Immature natural killer cell (primary cell): ENCODE measurements at regions not wholly inside any gene's neighbourhood (a gene's known extent, or its start where the extent isn't known, plus 50 kb on each side); places are given as distances from the start of the nearest gene placed in this dataset.

Experiments
- DNase-seq, 3 donors: peaks; one replicate each; pipeline ENCODE4 v3.0.0; 2022; ENCODE audit warnings: mixed read lengths in 1 of 3
- H3K27ac Mint-ChIP-seq, 6 donors: one replicate each; pipeline ENCODE4 v1.8.0; 2020; ENCODE audit warnings: mixed read lengths in 6 of 6, mild to moderate bottlenecking in 5 of 6, inconsistent platforms in 4 of 6, moderate library complexity in 3 of 6
- H3K27me3 Mint-ChIP-seq, 3 donors: one replicate each; pipeline ENCODE4 v1.8.0; 2020 to 2021; ENCODE audit warnings: low read depth in 3 of 3, mild to moderate bottlenecking in 3 of 3, mixed read lengths in 3 of 3, moderate library complexity in 3 of 3, inconsistent platforms in 1 of 3
- H3K36me3 Mint-ChIP-seq, 3 donors: one replicate each; pipeline ENCODE4 v1.8.0; 2020; ENCODE audit warnings: mixed read lengths in 3 of 3, inconsistent platforms in 2 of 3, mild to moderate bottlenecking in 2 of 3
- H3K4me1 Mint-ChIP-seq, 2 donors: one replicate each; pipeline ENCODE4 v1.8.0; 2020; ENCODE audit warnings: inconsistent platforms in 2 of 2, mild to moderate bottlenecking in 2 of 2, mixed read lengths in 2 of 2, moderate library complexity in 1 of 2
- H3K4me3 Mint-ChIP-seq, 5 donors: one replicate each; pipeline ENCODE4 v1.8.0; 2020; ENCODE audit warnings: mild to moderate bottlenecking in 5 of 5, mixed read lengths in 5 of 5, inconsistent platforms in 3 of 5, moderate library complexity in 3 of 5
- H3K9me3 Mint-ChIP-seq, 6 donors: one replicate each; pipeline ENCODE4 v1.8.0; 2020; ENCODE audit warnings: mild to moderate bottlenecking in 6 of 6, mixed read lengths in 6 of 6, inconsistent platforms in 4 of 6, moderate library complexity in 3 of 6

DNA sequence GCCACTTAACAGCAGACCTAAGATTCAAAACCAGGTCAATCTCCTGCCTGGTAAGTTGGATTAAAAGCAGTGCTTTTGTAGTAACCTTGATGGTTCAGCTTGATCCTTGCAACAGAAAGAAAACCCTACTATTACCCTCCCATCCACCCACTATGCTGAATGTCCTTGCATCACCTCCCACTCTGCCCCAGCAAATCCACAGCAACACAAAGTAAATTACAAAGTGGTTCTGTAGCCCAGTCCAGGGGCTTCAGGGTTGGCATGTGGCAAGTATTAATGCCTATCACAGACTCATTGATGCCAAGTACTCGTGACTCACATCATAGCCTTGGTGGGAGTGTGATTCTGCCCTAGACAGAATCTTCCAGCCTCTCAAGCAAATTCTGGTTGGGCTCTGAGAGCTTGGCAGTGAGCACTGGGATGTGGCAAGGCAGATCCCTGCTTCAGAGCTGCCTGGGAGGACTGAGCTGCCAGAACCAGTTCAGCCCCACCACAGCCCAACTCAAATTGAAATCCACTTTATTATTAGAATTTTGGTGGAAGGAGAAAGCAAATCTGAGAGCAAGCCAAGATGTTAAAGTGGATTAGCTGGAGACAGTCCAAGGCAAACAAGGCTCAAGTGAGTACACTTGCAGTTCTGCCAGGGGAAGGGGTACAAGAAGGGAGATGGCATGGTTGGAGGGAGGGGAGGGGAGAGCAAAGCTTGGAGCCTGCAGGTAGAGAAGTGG, 225.8 kb upstream of the UMPS start:
- Mint-ChIP-seq H3K36me3 (no peaks in the 10 kb centered on the region), H3K4me3 (no peak overlapping the region), H3K4me1 (no peaks in the 10 kb centered on the region), H3K27ac (no peak overlapping the region), H3K9me3 (peaks cover 0 to 2% (median 0%) of the 10 kb centered on the region in 6 donors), H3K27me3 (peaks cover 4 to 9% (median 6%) of the 10 kb centered on the region in 3 donors)
- no peak for DNase-seq

GRCh38 chr3:124509884-124510283, 220.4 kb upstream of the UMPS start:
- no peaks in the 10 kb centered on the region for H3K4me1 Mint-ChIP-seq
- H3K27me3 Mint-ChIP-seq = peaks cover 1 to 22% (median 15%) of the 10 kb centered on the region in 3 donors
- H3K36me3 Mint-ChIP-seq = no peaks in the 10 kb centered on the region
- DNase-seq = no peak
- H3K27ac Mint-ChIP-seq = no peak overlapping the region
- H3K4me3 Mint-ChIP-seq = no peak overlapping the region
- H3K9me3 Mint-ChIP-seq = peaks cover 0 to 2% (median 0%) of the 10 kb centered on the region in 6 donors

- Mint-ChIP-seq H3K27me3 (peaks cover 1 to 22% (median 13%) of the 10 kb centered on the region in 3 donors), H3K4me1 (no peaks in the 10 kb centered on the region), H3K4me3 (no peak overlapping the region), H3K9me3 (peaks cover 0 to 2% (median 0%) of the 10 kb centered on the region in 6 donors), H3K36me3 (no peaks in the 10 kb centered on the region), H3K27ac (no peak overlapping the region)
- no peak for DNase-seq
Measured at GRCh38 chr3:124510290-124510689, 220.0 kb upstream of the UMPS start.

DNA sequence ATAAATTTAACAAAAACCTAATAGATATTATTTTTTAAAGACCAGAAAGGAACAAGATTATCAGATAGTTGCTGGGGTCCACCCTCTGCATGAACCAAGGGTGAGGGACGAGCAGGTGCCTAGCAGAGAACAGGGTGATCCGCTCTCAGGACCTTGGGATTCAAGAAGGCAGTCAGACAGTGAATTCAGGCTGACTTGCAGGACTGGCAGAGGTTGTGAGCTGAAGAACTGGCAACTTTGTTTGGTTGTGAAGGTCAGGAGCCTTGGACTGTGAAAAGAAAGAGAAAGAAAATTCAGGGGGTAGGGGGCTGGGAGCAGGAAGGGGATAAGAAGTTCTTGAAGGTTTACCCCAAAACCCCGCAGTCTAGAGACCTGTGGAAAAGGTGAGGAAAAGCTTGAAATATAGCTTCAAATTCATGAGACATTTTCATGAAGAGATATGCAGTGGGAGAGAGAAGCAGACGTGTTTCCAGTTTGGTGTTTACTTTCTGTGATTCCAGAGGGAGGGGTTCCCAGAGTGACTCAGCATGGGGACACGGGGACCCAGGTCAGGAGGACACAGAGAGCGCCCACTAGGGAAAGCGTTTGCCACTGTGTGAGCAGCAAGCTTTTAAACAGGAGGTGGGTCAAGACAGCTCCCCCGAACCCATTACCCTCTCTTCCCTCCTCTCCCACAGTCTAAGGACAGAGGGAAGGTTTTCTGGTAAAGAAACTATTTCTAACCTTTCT, 217.2 kb upstream of the UMPS start:
- no peak overlapping the region for H3K27ac Mint-ChIP-seq
- no peak for DNase-seq
- no peaks in the 10 kb centered on the region for H3K9me3 Mint-ChIP-seq
- no peaks in the 10 kb centered on the region for H3K36me3 Mint-ChIP-seq
- H3K4me1 Mint-ChIP-seq = no peaks in the 10 kb centered on the region
- no peak overlapping the region for H3K4me3 Mint-ChIP-seq
- H3K27me3 Mint-ChIP-seq = peaks cover 1 to 24% (median 13%) of the 10 kb centered on the region in 3 donors

GRCh38 chr3:124513610-124513997, 216.6 kb upstream of the UMPS start:
- no peak for DNase-seq
- Mint-ChIP-seq H3K27ac (no peak overlapping the region), H3K4me1 (no peaks in the 10 kb centered on the region), H3K4me3 (no peak overlapping the region), H3K9me3 (no peaks in the 10 kb centered on the region), H3K27me3 (peaks cover 1 to 24% (median 13%) of the 10 kb centered on the region in 3 donors), H3K36me3 (no peaks in the 10 kb centered on the region)

GRCh38 chr3:124514683-124515082, 215.6 kb upstream of the UMPS start:
- Mint-ChIP-seq H3K4me3 (no peak overlapping the region), H3K27me3 (peaks cover 1 to 24% (median 15%) of the 10 kb centered on the region in 3 donors)

DNA sequence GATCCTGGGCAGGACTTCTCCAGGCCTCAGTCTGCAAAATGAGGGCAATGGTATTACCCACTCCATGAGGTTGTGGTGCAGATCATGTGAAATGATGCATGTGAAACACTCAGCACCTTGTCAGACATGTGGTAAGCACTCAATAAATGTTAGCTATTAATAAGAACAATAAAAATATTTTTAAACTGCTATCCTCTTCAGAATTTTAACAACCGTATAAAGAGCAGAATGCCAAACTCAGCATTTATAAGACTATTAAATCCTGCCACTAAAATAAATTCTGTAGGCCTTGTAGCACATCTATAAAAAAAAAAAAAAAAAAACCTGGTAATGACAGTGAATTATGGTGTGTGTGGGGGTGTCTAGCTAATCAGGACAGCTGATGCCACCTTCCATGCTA, 213.9 kb upstream of the UMPS start:
- Mint-ChIP-seq H3K4me1 (no peaks in the 10 kb centered on the region), H3K27ac (no peak overlapping the region), H3K9me3 (no peaks in the 10 kb centered on the region), H3K36me3 (no peaks in the 10 kb centered on the region), H3K27me3 (peaks cover 1 to 16% (median 13%) of the 10 kb centered on the region in 3 donors), H3K4me3 (no peak overlapping the region)
- DNase-seq = no peak

More at GRCh38 chr3:124514683-124515082, 215.6 kb upstream of the UMPS start:
- DNase-seq = no peak
- Mint-ChIP-seq H3K27ac (no peak overlapping the region), H3K36me3 (no peaks in the 10 kb centered on the region), H3K4me1 (no peaks in the 10 kb centered on the region), H3K9me3 (no peaks in the 10 kb centered on the region)

DNA sequence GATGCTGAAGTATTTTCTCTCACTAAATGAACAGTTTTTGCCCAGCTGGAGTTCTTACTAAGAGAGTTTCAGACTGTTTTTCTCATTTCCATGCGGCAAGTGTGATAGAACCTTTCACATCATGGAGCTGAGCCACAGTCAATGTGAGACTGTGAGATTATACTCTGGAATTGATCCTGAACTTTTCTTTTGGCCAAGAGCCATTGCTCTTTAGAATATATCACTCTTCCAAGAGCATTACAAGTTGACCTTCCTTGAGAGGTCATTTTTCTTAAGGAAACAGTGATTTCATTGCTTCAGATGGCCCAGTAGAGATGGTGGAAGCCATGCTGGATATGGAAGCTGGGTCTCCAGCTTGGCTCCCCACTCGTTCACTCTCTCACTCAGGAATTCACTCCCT, 212.9 kb upstream of the UMPS start:
- Mint-ChIP-seq H3K27me3 (peaks cover 1 to 14% (median 12%) of the 10 kb centered on the region in 3 donors), H3K27ac (no peak overlapping the region), H3K4me1 (no peaks in the 10 kb centered on the region), H3K36me3 (no peaks in the 10 kb centered on the region), H3K9me3 (no peaks in the 10 kb centered on the region), H3K4me3 (no peak overlapping the region)
- no peak for DNase-seq

- Mint-ChIP-seq H3K4me1 (no peaks in the 10 kb centered on the region), H3K9me3 (no peaks in the 10 kb centered on the region), H3K27ac (no peak overlapping the region), H3K36me3 (no peaks in the 10 kb centered on the region), H3K4me3 (no peak overlapping the region), H3K27me3 (peaks cover 0 to 13% (median 8%) of the 10 kb centered on the region in 3 donors)
- DNase-seq = no peak
Measured at GRCh38 chr3:124518350-124518749, 211.9 kb upstream of the UMPS start.

GRCh38 chr3:124519591-124520194, 210.6 kb upstream of the UMPS start:
- Mint-ChIP-seq H3K27me3 (peaks cover 0 to 16% (median 10%) of the 10 kb centered on the region in 3 donors), H3K36me3 (no peaks in the 10 kb centered on the region), H3K27ac (no peak overlapping the region), H3K9me3 (no peaks in the 10 kb centered on the region), H3K4me3 (no peak overlapping the region), H3K4me1 (no peaks in the 10 kb centered on the region)
- DNase-seq = no peak

GRCh38 chr3:124520970-124521369, 209.3 kb upstream of the UMPS start:
- H3K27ac Mint-ChIP-seq = no peak overlapping the region
- H3K27me3 Mint-ChIP-seq = peaks cover 0 to 18% (median 12%) of the 10 kb centered on the region in 3 donors
- no peak overlapping the region for H3K4me3 Mint-ChIP-seq
- no peaks in the 10 kb centered on the region for H3K4me1 Mint-ChIP-seq
- no peaks in the 10 kb centered on the region for H3K36me3 Mint-ChIP-seq
- DNase-seq = no peak
- H3K9me3 Mint-ChIP-seq = no peaks in the 10 kb centered on the region

DNA sequence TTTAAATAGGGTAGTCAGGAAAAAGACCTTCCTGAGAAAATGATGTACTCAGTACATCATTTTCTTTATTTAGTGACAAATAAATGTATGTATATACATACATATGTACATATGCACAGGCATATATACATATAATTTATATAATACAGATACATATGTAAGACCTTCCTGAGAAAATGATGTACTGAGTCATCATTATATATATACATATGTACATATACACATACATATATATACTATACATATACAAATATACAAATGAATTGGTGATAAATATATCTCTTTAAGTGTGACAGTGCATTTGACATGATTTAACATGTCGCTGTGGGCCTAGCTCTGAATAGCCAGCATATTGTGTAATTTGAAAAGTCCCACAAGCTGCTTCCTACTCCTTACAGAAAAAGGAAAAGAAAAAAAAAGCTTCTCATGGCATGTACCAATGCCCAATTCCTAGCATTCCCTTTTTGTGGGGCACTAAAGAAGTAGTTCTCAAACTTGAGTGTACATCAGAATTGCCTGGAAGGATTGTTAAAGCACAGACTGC, 208.1 kb upstream of the UMPS start:
- no peaks in the 10 kb centered on the region for H3K4me1 Mint-ChIP-seq
- no peak for DNase-seq
- no peaks in the 10 kb centered on the region for H3K36me3 Mint-ChIP-seq
- no peaks in the 10 kb centered on the region for H3K9me3 Mint-ChIP-seq
- peaks cover 0 to 18% (median 12%) of the 10 kb centered on the region in 3 donors for H3K27me3 Mint-ChIP-seq
- H3K27ac Mint-ChIP-seq = no peak overlapping the region
- H3K4me3 Mint-ChIP-seq = no peak overlapping the region

DNA sequence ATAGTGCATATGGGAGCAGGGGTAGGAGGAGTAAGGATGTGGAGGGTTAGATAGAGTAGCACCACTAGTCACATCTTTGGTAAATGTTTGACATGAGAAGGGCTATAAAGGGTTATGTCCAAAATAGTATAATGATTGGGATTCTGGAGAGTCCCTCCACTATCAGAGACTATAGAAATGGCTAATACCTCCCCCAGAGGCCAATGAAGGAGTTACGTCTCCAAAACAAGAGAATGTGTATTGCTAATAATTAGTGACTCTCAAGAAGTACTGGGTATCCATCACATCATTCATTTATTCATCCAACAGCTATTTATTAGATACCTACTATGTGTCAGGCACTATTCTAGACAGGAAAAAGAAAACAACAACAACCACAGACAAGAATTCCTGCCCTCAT, 203.7 kb upstream of the UMPS start:
- Mint-ChIP-seq H3K4me3 (no peak overlapping the region), H3K4me1 (no peaks in the 10 kb centered on the region), H3K9me3 (no peaks in the 10 kb centered on the region), H3K36me3 (no peaks in the 10 kb centered on the region), H3K27ac (no peak overlapping the region), H3K27me3 (peaks cover 0 to 20% (median 8%) of the 10 kb centered on the region in 3 donors)
- DNase-seq = no peak
